ENCODE measurements at regions not wholly inside any gene's neighbourhood (a gene's known extent, or its start where the extent isn't known, plus 50 kb on each side); places are given as distances from the start of the nearest gene placed in this dataset.
"Not testable (repeated sequence)": the region's sequence is repeated elsewhere in the genome, so short reads cannot be mapped to it uniquely, and the experiment has no call there.

DNA sequence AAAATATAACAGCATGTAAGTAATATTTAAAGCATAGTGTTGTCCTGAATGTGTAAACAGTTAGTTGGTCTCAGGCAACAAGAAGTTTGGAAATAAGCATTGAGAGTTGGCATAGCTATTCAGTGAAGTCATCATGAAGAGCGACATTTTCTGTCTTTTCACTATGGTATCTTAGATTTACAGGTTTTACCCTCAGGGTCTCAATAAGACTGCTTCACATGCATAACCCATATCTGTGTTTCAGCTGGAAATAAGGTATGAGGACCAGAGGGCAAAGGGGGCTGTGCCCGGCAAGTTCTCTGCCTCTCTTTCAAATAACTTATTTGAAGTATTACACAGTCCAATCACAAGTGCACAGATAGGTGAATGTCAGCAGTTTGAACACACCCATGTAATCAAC is 290.2 kb upstream of the CNTN3 start:
- Mint-ChIP-seq H3K4me1 (ENCODE audit: low read depth, unreplicated experiment) (no peaks in the 10 kb centered on the region), H3K4me3 (ENCODE audit: unreplicated experiment) (no peak overlapping the region), H3K9me3 (ENCODE audit: unreplicated experiment) (no peaks in the 10 kb centered on the region), H3K27ac (ENCODE audit: unreplicated experiment) (no peak overlapping the region), H3K27me3 (ENCODE audit: unreplicated experiment) (no peaks in the 10 kb centered on the region), H3K36me3 (ENCODE audit: unreplicated experiment) (no peaks in the 10 kb centered on the region)
- DNase-seq = no peak
- TF ChIP-seq, protein P1, sequence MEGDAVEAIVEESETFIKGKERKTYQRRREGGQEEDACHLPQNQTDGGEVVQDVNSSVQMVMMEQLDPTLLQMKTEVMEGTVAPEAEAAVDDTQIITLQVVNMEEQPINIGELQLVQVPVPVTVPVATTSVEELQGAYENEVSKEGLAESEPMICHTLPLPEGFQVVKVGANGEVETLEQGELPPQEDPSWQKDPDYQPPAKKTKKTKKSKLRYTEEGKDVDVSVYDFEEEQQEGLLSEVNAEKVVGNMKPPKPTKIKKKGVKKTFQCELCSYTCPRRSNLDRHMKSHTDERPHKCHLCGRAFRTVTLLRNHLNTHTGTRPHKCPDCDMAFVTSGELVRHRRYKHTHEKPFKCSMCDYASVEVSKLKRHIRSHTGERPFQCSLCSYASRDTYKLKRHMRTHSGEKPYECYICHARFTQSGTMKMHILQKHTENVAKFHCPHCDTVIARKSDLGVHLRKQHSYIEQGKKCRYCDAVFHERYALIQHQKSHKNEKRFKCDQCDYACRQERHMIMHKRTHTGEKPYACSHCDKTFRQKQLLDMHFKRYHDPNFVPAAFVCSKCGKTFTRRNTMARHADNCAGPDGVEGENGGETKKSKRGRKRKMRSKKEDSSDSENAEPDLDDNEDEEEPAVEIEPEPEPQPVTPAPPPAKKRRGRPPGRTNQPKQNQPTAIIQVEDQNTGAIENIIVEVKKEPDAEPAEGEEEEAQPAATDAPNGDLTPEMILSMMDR (IDR thresholded peaks at IDR 0.05; ENCODE audit: partially characterized antibody, unreplicated experiment) = no peak

DNA sequence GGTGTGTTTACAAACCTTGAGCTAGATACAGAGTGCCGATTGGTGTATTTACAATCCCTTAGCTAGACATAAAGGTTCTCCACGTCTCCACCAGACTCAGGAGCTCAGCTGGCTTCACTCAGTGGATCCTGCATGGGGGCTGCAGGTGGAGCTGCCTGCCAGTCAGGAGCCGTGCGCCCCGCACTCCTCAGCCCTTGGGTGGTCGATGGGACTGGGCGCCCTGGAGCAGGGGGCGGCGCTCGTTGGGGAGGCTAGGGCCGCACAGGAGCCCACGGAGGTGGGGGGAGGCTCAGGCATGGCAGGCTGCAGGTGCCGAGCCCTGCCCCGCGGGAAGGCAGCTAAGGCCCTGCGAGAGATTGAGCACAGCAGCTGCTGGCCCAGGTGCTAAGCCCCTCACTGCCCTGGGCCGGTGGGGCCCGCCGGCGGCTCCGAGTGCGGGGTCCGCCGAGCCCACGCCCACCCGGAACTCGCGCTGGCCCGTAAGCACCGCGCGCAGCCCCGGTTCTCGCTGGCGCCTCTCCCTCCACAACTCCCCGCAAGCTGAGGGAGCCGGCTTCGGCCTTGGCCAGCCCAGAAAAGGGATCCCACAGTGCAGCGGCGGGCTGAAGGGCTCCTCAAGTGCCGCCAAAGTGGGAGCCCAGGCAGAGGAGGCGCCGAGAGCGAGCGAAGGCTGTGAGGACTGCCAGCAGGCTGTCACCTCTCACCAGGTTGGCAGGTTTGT is 285.5 kb upstream of the CNTN3 start:
- not testable (repeated sequence) for H3K9me3 Mint-ChIP-seq (ENCODE audit: unreplicated experiment); H3K36me3 Mint-ChIP-seq (ENCODE audit: unreplicated experiment); H3K4me3 Mint-ChIP-seq (ENCODE audit: unreplicated experiment); H3K27me3 Mint-ChIP-seq (ENCODE audit: unreplicated experiment); H3K27ac Mint-ChIP-seq (ENCODE audit: unreplicated experiment); DNase-seq; H3K4me1 Mint-ChIP-seq (ENCODE audit: low read depth, unreplicated experiment)

DNA sequence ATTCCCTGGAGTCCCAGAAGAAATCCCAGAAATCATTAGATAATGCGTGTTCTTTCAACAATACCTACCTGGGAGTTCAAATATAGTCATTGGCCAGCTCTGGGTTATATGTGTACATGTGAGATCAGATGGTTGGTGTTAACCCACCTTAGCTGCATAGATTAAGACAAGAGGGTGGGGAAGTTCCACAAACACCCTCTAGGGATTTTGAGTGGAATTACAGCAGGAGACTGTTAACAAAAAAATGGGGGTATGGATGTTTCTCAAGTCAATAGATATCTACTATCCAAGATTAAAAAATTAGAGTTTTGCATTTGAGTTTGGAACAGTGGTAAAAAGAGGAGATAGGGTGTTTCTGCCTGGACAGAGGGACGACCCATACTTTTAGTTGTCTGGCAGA is 282.5 kb upstream of the CNTN3 start:
- Mint-ChIP-seq H3K4me3 (ENCODE audit: unreplicated experiment) (no peak overlapping the region), H3K9me3 (ENCODE audit: unreplicated experiment) (no peaks in the 10 kb centered on the region), H3K27me3 (ENCODE audit: unreplicated experiment) (peaks cover 2% of the 10 kb centered on the region), H3K4me1 (ENCODE audit: low read depth, unreplicated experiment) (peaks cover 3% of the 10 kb centered on the region), H3K27ac (ENCODE audit: unreplicated experiment) (no peak overlapping the region), H3K36me3 (ENCODE audit: unreplicated experiment) (no peaks in the 10 kb centered on the region)
- TF ChIP-seq, protein P1 (IDR thresholded peaks at IDR 0.05; ENCODE audit: partially characterized antibody, unreplicated experiment) = peak; percentile 55
- DNase-seq = no peak

DNA sequence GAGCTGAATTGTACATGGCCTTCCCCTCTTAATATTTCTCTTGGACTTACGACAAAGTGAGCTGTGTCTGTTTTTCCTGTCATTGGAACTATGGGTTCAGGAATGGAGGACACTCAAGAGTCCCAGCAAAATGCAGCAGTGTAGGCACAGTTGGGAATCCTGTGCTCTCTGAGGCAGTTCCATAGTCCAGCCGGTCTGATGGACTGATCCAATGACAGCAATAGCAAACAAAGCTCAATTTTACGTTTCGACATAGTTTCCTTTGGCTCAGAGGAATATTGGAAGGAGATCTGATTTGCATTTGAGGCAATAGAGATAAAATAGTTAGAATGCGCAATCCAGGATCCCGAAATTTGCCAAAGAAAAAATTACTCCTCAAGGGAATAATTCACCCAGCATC is 276.9 kb upstream of the CNTN3 start:
- no peak for DNase-seq
- H3K4me1 Mint-ChIP-seq (ENCODE audit: low read depth, unreplicated experiment) = no peaks in the 10 kb centered on the region
- TF ChIP-seq, protein P1 (IDR thresholded peaks at IDR 0.05; ENCODE audit: partially characterized antibody, unreplicated experiment) = no peak
- peaks cover 2% of the 10 kb centered on the region for H3K9me3 Mint-ChIP-seq (ENCODE audit: unreplicated experiment)
- no peak overlapping the region for H3K4me3 Mint-ChIP-seq (ENCODE audit: unreplicated experiment)
- no peaks in the 10 kb centered on the region for H3K36me3 Mint-ChIP-seq (ENCODE audit: unreplicated experiment)
- H3K27ac Mint-ChIP-seq (ENCODE audit: unreplicated experiment) = no peak overlapping the region
- no peaks in the 10 kb centered on the region for H3K27me3 Mint-ChIP-seq (ENCODE audit: unreplicated experiment)

DNA sequence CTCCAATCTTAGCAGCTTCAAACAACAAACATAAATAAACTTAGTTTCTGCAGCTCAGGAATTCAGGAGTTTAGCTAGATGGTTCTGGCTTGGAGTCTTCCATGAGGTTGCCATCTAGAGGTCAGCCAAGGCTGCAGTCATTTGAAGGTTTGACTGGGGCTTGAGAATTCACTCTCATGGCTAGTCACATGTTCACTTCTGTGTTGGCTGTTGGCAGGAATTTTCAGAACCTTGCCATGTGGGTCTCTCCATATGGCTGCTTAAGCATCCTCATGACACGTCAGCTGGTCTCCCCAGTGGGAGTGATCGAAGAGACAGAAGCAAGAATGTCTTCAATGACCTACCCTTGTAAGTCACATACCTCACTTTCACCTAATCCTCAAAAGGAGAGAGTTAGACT is 269.2 kb upstream of the CNTN3 start:
- no peaks in the 10 kb centered on the region for H3K27me3 Mint-ChIP-seq (ENCODE audit: unreplicated experiment)
- no peaks in the 10 kb centered on the region for H3K36me3 Mint-ChIP-seq (ENCODE audit: unreplicated experiment)
- H3K9me3 Mint-ChIP-seq (ENCODE audit: unreplicated experiment) = peaks cover 2% of the 10 kb centered on the region
- no peaks in the 10 kb centered on the region for H3K4me1 Mint-ChIP-seq (ENCODE audit: low read depth, unreplicated experiment)
- no peak for DNase-seq
- H3K4me3 Mint-ChIP-seq (ENCODE audit: unreplicated experiment) = no peak overlapping the region
- TF ChIP-seq, protein P1 (IDR thresholded peaks at IDR 0.05; ENCODE audit: partially characterized antibody, unreplicated experiment) = peak; percentile 25
- H3K27ac Mint-ChIP-seq (ENCODE audit: unreplicated experiment) = no peak overlapping the region

Measured in glutamatergic neuron (in vitro differentiated cells).